Kasumi-1 (cell line): ENCODE measurements at regions not wholly inside any gene's neighbourhood (a gene's known extent, or its start where the extent isn't known, plus 50 kb on each side); places are given as distances from the start of the nearest gene placed in this dataset.

ENCODE experiments used
- DNase-seq, 2 experiments: peaks; one replicate each; lab custom pipeline; 2025; lab: John Stamatoyannopoulos, UW

DNA sequence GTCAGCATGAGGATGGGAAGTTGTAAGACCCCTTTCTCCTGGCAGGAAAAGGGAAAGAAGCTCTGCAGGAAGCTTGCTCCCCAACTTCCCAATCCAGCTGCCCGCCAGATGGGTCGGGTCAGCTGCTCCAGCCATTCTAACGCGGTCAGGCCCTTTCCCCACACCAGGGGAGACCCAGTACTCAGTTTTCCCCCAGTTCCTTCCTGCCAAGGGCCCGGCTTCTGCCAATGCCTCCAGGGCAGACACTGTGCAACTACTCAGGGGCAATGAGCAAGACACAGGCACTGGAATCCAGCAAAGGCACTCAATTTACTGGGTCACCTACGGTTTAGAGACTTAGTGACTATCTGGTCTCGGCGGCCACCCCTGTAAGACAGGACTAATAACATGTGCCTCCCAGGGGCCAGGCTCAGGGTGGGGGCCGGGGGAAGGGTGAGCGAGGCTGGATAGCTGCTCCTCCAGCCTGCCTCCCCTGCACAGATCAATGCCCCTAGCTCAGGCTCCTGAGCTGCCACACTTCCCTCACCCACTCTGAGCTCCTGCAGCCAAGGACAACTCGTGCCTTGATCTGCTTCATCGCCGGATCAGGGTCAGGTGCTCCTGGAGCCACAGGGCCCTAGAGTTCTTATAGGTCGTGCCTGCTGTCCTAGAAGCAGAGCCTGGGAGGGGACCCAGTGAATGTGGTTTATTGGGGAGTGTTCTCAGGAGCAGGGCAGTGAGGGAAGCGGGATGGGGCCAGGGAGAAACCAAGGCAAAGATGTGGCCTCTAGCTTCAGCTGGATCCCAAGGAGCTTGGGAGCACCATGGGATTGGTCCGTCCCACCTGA lies 171.1 kb downstream of the ZFP36L2 start:
- DNase-seq: no peak

GRCh38 chr2:43054367-43054766 lies 172.0 kb downstream of the ZFP36L2 start:
- DNase-seq: no peak

DNA sequence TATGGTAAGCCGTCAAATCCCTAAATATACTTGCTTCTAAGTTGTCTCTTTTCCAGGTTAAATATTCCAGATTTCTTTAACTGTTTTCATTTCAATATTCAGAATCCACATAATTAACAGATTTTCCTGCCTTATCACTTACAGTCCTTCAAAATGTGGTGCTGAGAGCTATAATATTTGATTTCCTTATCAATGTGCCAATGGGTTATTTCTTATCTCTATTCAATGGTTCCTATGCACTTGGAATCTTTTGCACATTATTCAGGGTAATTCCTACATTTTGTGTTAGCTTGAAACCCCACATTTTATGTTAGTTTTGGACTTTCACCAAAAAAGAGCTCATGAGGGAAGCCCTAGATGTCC lies 173.5 kb downstream of the ZFP36L2 start:
- no peak for DNase-seq

GRCh38 chr2:43052204-43052943 lies 174.0 kb downstream of the ZFP36L2 start:
- no peak for DNase-seq

- DNase-seq: no peak
Observed at GRCh38 chr2:43051338-43051737, 175.1 kb downstream of the ZFP36L2 start.

DNA sequence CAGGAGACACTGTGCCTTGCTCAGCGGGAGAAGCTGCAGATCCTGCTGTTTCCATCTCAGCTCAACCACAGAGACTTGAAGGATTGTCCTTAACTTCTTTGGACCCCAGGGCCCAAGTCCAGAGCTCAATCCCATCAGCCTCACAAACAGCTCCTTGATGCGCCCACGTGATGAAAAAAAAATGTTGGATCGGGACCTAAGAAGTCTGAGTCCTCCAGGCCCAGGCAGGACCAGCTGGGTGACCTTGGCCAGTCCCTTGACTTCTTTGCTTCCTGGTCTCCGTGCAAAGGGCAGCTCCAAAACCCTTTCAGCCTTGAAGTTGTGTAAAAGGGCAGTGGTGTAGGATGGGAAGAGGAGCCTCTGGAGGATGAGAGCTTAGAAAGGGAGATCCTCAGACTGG lies 175.5 kb downstream of the ZFP36L2 start:
- DNase-seq: no peak

- DNase-seq: peak in 1 of 2 experiments; percentile 38
Observed at GRCh38 chr2:43049836-43050801, 176.3 kb downstream of the ZFP36L2 start.

GRCh38 chr2:43047187-43047780 lies 179.1 kb downstream of the ZFP36L2 start:
- DNase-seq: no peak

- DNase-seq: no peak
Observed at GRCh38 chr2:43045866-43046265, 180.5 kb downstream of the ZFP36L2 start.

GRCh38 chr2:43044093-43044681 lies 182.2 kb downstream of the ZFP36L2 start:
- DNase-seq: no peak

DNA sequence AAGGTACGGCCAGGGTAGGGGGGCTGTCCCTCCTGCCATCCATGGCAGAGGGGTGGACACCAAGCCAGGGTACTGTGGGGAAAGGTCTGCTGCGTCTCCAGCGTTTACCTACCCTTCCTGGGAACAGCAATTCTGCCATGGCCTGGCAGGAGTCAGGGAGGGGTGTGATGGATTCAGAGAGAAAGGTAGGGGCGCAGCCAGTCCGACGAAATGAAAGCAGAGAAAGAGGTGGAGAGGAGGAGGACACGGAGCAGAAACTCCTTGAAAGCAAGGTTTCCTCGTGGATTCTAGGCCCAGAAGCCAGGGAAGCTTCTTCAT lies 182.9 kb downstream of the ZFP36L2 start:
- no peak for DNase-seq

GRCh38 chr2:43041661-43042360 lies 184.6 kb downstream of the ZFP36L2 start:
- DNase-seq: no peak

DNA sequence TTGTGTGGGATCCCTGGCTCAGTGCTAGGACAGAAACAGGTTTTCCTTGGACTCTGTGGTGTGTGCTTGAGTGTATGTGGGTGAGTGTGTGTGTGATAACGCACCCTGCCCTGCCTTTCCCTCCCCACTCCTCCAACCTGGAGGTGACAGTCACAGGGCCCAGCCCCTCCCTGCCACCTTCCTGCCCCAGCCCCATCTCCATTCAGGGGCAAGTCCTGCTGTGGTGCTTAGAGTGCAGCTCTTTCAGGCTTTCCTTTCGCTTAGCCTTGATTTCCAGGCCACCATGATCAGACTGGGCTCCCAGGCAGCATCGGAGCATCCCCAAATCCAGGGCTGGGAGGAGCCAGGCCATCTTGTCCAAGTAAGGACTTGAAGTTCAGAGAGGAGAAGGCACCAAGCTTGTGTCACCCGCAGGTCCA lies 185.2 kb downstream of the ZFP36L2 start:
- DNase-seq: no peak

GRCh38 chr2:43040084-43040854 lies 186.1 kb downstream of the ZFP36L2 start:
- no peak for DNase-seq

DNA sequence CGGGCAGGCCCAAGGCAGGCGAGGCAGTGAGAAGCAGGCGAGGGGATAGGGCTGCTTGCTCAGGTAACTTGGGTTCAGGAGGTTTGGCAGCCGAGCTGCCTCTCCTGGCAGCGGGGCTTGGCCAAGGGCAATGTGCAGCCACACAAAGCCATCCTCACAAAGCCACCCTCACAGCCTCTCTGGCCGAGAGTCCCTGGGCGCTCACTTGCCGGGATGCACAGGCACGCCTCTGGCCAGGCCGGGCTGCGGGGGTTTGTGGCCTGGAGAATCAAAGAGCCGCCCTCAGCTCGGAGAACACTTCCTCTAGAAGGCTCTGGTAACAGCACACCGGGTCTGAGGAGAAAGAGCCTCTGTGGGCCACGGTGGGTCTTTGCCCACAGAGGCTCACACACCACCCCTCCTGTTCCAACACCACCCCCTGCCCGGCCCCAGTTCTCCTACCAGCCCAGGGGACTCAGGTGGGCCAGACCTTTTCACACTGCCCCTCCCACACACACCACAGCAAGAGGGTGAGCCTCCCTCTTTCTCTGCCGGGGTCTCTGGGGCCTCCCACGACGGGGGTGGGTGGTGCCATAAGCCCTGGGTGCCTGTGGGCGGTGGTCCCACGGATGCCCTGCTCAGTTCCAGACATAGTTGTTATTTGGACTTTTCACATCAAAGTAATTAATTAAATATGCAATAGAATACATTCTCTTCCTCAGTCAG lies 186.9 kb downstream of the ZFP36L2 start:
- DNase-seq: no peak

DNA sequence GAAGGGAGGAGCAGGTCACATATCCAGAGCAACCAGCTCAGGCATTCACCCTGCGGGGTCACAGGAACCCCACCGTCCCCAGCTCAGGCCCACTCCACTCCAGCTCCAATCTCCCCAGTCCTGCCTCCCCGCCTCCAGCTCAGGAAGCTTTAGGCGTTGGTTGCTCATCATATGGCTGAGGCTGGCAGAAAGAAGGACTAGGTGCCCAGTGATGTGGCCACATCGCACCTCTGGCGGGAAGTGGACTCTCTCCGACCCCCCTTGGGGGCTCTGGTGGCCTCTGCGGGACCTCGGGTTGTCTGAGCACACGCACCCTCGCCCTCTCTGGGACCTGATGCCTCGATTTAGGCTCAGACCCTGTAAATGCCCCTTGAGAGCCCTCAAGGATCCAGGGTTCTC lies 187.7 kb downstream of the ZFP36L2 start:
- no peak for DNase-seq

- DNase-seq: no peak
Observed at GRCh38 chr2:43038034-43038695, 188.2 kb downstream of the ZFP36L2 start.

DNA sequence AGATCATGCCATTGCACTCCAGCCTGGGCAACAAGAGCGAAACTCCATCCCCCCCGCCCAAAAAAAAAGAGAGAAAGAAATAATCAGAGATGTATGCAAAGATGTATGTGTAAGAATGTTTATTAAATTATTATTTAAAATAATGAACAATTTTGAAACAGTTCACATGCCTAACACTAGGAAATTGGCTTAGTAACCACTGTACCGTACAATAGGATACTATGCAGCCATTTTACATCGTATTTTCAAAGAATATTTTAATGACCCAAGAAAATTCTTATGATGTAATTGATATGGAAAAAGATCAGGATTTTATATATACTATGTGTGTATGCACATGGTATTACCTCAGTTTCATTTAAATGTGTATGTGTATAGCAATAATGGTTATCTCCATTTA lies 190.5 kb downstream of the ZFP36L2 start:
- DNase-seq: no peak

DNA sequence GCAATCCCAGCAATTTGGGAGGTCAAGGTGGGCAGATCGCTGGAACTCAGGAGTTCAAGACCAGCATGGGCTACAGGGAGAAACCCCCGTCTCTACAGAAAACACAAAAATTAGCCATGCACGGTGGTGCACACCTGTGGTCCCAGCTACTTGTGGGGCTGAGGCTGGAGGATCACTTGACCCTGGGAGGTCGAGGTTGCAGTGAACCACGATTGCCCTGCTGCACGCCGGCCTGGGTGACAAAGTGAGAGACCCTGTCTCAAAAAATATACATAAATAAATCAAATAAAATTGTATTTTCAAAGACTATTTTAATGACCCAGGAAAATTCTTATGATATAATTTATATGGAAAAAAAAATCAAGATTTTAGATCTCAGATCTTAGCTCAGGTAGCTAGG lies 191.5 kb downstream of the ZFP36L2 start:
- no peak for DNase-seq
